ENCODE measurements at regions not wholly inside any gene's neighbourhood (a gene's known extent, or its start where the extent isn't known, plus 50 kb on each side); places are given as distances from the start of the nearest gene placed in this dataset.
"Not testable (repeated sequence)": the region's sequence is repeated elsewhere in the genome, so short reads cannot be mapped to it uniquely, and the experiment has no call there.

DNA sequence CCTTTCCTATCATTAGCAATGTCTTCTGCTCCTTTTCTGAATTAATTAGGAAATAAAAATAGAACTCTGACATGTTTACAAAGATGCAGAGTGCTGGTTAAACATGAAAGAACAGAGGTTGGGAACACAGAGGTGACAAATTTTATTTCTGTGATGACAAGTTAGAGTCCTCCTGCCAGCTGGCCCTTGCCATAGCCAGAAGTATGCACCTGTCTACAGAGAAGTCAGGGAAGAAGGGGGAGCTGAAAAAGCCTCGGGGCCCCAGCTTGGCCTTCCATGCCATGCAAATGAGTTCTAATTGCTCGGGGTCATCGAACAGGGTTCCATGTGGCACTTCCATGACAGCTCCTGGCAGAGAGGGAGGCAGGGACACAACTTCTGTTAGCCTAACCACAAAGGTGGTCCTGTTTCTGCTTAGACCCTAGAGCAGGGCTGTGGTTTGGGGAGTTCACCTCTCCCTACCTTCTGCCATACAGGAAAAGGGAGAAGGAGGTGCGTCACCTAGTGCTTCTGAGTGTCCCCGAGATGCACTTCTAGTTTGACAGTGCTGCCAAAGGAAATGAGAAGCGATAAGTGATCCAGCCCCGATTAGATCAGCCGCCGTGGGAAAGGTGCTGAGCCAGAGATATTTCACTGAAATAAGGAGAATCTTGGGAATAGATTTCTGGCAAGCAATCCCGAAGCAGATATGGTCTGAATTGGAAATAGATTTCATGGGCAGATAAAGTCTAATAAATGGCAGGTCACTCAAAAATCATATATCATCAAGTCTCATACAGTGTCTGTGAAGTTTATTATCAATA, 155.8 kb upstream of the FOXN3 start:
- in situ Hi-C loops (cut with HindIII; ENCODE audit: low sequenced_read_pairs), result no loop called here

DNA sequence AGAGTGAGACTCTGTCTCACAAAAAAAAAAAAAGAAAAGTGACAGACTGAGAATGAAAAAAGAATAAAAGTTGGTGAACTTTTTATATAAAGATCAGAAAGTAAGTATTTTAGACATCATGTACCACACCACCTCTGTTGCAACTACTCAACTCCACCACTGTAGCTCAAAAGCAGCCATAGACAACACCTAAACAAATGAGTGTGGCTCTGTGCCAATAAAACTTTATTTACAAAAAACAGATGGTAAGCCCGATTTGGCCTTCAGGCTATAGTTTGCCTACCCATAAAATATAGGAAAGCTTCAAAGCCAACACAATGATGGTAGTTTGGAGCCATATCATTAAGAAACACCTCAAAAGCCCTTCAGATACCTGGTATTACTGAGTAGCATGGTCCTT, 154.5 kb upstream of the FOXN3 start:
- in situ Hi-C loops (cut with HindIII; ENCODE audit: low sequenced_read_pairs), result no loop called here

- in situ Hi-C loops (cut with HindIII; ENCODE audit: low sequenced_read_pairs), result no loop called here
Observed at GRCh38 chr14:89566644-89567415, 149.8 kb upstream of the FOXN3 start.

DNA sequence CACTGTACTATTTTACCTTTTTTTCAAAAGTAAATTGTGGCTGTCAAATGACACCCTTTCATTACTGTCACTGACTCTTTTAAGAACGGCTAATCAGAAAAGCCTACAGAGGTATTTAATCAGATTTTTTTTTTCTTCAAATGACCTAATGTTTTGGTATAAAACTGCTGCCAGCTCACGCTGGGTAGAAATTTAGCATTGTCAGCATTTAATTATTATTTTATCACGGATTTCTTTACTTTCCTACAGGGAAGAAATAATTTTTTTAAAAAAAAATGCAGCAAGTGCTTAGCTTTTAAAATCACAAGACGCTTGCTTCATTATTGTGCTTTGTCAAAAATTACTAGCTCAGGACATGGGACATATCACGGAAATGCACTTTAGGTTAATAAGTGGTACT, 149.1 kb upstream of the FOXN3 start:
- in situ Hi-C loops (cut with HindIII; ENCODE audit: low sequenced_read_pairs), result no loop called here

DNA sequence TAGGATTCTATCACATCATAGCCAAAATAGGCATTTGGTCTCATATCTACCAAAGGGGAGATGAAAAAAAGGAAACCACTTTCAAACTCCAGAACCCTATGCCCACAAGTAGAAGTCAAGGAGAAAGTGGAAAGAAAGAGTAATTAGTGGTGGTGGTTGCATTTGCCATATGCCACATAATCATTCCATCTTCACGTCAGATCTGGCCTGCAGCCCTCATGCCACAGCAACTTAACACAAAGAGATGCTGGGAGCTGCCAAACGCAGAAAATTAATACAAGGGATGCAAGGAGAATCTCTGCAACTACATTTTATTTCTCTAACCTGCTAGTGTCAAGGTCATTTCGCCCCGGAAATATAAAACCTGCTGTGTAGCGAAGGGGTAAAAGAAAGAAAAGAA, 148.6 kb upstream of the FOXN3 start:
- in situ Hi-C loops (cut with HindIII; ENCODE audit: low sequenced_read_pairs), result no loop called here

GRCh38 chr14:89564989-89565388, 148.0 kb upstream of the FOXN3 start:
- in situ Hi-C loops (cut with HindIII; ENCODE audit: low sequenced_read_pairs), result no loop called here

DNA sequence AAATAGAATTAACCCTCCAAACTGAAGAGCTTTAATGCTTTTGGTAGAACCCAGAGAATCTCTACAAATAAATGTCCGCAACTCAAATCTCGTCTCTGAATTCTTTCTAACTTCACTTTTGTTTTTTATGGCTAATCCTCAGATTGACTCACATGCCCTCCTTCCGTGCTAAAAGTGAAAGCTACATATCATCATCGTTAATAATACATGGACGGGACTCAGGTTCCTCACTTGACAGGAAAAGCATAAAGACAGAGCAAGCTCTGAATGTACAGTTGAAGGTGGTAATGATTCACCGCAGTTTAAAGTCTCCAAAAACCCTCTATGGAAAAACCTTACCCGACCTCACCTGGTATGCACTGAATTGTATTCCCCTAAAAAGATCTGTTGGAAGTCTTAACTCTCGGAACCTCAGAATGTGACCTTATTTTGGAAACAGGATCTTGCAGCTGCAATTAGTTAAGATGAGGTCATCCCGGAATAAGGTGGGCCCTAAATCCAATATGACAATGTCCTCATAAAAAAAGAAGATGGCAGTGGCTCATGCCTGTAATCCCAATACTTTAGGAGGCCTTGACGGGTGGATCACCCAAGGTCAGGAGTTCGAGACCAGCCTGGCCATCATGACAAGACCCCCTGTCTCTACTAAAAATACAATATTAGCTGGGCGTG, 147.4 kb upstream of the FOXN3 start:
- in situ Hi-C loops (cut with HindIII; ENCODE audit: low sequenced_read_pairs), result no loop called here

DNA sequence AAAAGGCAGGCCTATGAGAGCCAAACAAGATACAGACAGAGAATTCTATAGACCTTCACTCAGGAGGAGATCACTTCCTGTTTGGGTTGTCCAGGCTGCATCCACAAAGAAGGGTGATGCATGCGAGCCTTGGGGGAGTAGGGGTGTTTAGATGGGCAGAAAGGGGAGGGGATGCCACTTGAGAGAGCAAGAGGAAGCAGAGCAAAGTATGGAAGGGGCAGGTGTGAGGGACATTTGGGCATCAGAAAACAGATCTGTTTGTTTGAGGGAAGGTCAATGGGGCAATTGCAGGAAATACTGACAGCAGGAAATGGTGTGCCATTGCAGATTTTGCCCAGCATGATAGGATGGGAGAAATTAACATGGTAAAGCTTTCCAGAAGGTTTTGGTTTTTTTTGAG, 146.4 kb upstream of the FOXN3 start:
- in situ Hi-C loops (cut with HindIII; ENCODE audit: low sequenced_read_pairs), result no loop called here

GRCh38 chr14:89551955-89552354, 134.9 kb upstream of the FOXN3 start:
- in situ Hi-C loops (cut with HindIII; ENCODE audit: low sequenced_read_pairs), result no loop called here

DNA sequence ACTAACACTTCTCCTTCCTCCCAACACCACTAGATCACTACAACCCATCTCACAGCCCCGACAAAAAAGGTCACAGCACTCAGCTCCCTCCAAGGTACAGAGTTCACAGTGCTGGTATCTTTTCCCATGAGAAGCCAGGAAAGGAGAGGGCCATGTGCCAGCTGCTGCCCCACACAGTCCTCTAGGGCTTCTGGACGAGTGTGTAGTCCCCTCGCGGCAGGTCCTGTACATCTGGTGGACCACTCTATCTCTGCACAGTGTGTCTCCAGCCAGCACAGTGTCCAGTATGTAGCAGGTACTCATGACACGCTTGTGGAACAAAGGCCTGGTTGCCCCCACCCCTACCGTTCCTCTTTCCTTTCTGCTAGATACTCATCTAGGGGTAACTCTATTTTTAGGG, 134.4 kb upstream of the FOXN3 start:
- in situ Hi-C loops (cut with HindIII; ENCODE audit: low sequenced_read_pairs), result no loop called here

DNA sequence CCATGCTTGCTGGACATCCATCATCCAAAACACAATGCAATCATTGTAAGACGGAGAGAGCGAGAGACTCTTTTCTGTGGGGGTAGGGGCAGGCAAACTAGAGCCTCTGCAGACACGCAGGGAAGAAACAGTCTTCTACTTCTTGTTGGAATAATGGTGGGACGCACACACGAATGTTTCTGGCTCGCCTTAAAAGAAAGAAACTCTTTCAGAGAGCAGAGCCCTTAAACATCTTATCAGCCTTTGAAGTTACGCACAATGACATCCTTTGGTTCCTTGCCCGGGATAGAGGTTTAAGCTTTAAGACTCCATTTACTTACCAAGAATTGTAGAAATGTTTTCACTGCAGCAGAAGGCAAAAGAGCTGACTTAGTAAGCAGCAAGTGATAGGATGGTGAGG, 133.8 kb upstream of the FOXN3 start:
- in situ Hi-C loops (cut with HindIII; ENCODE audit: low sequenced_read_pairs), result no loop called here

DNA sequence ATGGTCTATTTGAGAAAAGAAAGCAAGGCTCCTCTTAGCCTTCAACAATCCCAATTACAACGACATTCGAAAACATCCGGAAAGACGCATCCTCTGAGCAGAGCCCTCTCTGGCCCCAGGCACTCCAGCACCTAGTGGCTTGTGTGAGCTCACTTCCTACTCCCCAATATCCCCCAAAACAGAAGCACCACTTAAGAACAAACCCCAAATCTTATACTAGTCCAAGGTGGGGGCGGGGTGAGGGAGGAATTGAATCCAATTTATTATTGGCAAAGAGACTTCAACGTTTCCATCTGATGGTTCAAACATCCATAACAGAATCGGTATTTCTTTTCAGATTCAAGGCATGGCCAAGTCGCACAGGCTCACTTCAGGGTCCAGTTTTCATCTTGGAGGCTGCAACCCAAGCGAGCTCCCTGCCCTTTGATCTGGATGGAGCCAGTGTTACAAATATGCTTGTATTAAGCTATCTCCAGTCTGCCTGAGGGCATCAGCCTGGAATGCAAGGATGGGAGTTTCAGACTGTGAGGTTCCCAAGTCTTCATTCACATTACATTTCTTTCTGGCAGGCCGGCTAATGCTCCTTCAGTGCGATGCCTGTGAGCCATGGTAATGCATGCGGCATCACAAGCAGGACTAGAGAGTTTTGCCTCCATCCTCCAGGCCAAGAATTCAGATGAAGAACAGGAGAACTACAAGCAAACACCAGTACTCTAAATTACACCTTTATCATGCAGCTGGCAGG, 132.5 kb upstream of the FOXN3 start:
- in situ Hi-C loops (cut with HindIII; ENCODE audit: low sequenced_read_pairs), result no loop called here

- in situ Hi-C loops (cut with HindIII; ENCODE audit: low sequenced_read_pairs), result not testable (repeated sequence)
Observed at GRCh38 chr14:89547047-89547446, 130.0 kb upstream of the FOXN3 start.

DNA sequence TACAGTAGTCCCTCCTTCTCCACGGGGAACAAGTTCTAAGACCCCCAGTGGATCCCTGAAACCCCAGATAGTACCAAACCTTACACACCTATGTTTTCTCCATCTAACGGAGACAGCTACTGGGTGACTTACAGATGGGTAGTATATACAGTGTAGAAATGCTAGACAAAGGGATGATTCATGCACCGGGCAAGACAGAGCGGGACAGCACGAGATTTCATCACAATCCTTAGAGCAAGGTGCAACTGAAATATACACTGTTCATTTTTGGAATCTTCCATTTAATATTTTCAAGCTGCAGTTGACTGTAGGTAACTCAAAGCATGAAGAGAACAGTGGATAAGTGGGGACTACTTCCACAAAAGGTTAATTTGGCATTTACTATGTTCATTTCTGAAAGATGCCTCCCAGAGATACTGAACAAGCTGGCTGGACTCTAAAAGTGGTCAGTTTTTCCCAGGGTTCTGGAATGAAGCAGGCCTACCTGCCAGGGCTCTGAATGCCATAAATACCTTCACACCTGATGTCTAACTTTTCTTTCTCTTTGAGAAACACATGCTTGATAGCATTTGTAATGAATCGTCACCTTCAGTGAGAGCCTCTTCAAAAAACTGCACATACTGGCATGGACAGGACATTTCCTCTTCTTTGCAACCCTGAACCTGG, 127.7 kb upstream of the FOXN3 start:
- in situ Hi-C loops (cut with HindIII; ENCODE audit: low sequenced_read_pairs), result no loop called here

DNA sequence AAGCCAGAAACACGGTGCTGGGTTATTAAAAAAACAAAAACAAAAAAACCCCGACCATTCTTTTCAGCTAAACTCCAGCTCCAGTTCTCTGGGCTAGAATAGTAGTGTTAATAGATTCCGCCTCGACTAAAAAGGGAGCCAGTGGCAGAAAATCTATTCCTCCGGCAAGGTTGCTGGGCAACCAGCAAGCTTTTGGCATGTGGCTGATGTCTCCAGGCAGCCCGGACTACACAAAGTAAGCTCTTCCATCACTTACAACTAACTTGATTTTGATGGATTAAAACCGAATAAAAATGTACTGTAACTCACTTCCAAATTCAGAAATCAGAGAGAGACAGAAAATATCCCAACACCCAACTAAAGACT, 126.4 kb upstream of the FOXN3 start:
- in situ Hi-C loops (cut with HindIII; ENCODE audit: low sequenced_read_pairs), result no loop called here

DNA sequence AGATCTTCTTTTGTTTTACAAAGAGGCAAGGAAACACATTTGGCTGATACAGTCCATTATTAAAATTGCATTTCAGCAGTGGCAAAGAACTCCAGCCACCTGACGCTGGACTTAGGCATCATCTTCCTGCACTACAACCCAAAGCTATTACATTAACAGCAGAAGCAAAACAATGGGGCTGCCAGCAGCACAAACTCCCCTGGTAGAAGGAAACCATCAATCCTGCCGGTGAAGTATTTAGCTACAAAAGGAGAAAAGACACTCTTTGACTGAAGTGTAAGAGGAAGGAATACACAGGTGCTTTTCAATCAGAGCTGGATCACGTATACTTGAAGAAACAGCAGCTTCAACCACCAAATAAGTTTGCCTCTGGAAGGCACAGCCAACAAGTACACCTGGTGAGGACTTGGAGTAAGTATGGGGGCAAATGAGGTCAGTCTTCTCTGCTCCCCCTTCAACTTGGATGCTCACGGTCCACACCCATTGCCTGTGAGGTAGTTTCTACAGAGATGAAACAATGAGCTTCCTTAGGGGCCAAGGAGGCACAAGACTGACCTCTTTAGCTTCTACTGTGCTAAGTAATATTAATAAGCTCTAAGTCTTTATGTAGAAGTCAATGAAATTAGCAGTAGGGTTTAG, 125.9 kb upstream of the FOXN3 start:
- in situ Hi-C loops (cut with HindIII; ENCODE audit: low sequenced_read_pairs), result no loop called here

GRCh38 chr14:89540830-89541470, 123.9 kb upstream of the FOXN3 start:
- in situ Hi-C loops (cut with HindIII; ENCODE audit: low sequenced_read_pairs), result no loop called here

- in situ Hi-C loops (cut with HindIII; ENCODE audit: low sequenced_read_pairs), result no loop called here
Observed at GRCh38 chr14:89540009-89540829, 123.2 kb upstream of the FOXN3 start.

DNA sequence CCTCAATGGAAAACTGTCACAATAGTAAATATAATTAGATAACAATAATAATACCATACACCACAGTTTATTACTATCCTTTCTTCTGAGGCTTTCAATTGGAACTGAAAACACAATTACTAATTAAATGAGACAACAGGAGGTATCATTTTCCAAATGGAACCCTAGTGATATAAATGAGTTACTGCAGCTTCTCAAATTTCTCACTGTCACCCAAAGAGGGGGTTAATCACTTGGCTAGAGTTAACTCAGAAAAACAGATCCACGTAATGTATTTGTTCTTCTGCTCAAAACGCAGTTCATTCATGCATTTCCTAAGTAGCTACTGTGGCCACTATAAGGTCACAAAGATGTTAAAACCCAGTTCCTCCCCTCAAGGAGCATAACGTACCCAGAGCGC, 120.9 kb upstream of the FOXN3 start:
- in situ Hi-C loops (cut with HindIII; ENCODE audit: low sequenced_read_pairs), result no loop called here

All from DLD1 (cell line).